BE2C (cell line): ENCODE measurements at regions not wholly inside any gene's neighbourhood (a gene's known extent, or its start where the extent isn't known, plus 50 kb on each side); places are given as distances from the start of the nearest gene placed in this dataset.
A peak's percentile ranks its signal among the peaks of the same experiment; 100 is the strongest.

ENCODE experiments used
- DNase-seq: peaks from one replicate; pipeline ENCODE4 v3.0.0-alpha.2; 2020
- H3K27me3 ChIP-seq: fragments of 250-450 bp; sonication (Bioruptor Pico); 2 replicates; pipeline ENCODE4 v1.5.1; 2020; ENCODE audit warnings: mild to moderate bottlenecking
- H3K36me3 ChIP-seq: fragments of 250-450 bp; sonication (Bioruptor Pico); 2 replicates; pipeline ENCODE4 v1.5.1; 2020; ENCODE audit warnings: mild to moderate bottlenecking
- H3K4me1 ChIP-seq: fragments of 250-450 bp; sonication (Bioruptor Pico); 2 replicates; pipeline ENCODE4 v1.5.1; 2020
- H3K4me3 ChIP-seq: 2 replicates; pipeline ENCODE4 v1.5.1; 2011; ENCODE audit warnings: low read depth, low read length
- H3K9me3 ChIP-seq: fragments of 250-450 bp; sonication (Bioruptor Pico); 2 replicates; pipeline ENCODE4 v1.5.1; 2020
- TF ChIP-seq, protein P1 (sequence below): IDR thresholded peaks from 2 replicates; pipeline ENCODE4 v1.5.1; 2012; ENCODE audit warnings: mild to moderate bottlenecking, low read depth, low read length

DNA sequence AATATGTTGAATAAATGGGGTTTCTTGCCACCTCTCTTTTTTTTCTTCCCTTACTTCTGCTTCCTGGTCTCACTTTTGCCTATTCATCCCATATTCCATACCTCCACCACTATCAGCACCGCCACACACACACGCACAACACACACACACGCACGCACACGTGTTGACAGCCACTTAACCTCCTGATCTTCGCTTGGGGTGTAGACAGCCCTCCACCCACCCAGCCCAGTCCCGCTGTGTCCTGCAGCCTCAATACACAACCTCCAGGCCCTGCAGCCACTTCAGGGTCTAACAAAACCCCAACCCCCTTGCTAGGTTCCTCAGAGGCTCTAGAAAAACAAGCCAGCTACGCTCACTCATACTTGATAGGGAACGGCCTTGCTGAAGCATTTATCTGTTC is 72.3 kb downstream of the LINC00237 start:
- Histone ChIP-seq H3K4me1 (no peaks in the 10 kb centered on the region), H3K27me3 (no peaks in the 10 kb centered on the region), H3K9me3 (no peaks in the 10 kb centered on the region), H3K36me3 (no peaks in the 10 kb centered on the region), H3K4me3 (no peak overlapping the region)
- TF ChIP-seq, protein P1, sequence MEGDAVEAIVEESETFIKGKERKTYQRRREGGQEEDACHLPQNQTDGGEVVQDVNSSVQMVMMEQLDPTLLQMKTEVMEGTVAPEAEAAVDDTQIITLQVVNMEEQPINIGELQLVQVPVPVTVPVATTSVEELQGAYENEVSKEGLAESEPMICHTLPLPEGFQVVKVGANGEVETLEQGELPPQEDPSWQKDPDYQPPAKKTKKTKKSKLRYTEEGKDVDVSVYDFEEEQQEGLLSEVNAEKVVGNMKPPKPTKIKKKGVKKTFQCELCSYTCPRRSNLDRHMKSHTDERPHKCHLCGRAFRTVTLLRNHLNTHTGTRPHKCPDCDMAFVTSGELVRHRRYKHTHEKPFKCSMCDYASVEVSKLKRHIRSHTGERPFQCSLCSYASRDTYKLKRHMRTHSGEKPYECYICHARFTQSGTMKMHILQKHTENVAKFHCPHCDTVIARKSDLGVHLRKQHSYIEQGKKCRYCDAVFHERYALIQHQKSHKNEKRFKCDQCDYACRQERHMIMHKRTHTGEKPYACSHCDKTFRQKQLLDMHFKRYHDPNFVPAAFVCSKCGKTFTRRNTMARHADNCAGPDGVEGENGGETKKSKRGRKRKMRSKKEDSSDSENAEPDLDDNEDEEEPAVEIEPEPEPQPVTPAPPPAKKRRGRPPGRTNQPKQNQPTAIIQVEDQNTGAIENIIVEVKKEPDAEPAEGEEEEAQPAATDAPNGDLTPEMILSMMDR = no peak
- DNase-seq = no peak

DNA sequence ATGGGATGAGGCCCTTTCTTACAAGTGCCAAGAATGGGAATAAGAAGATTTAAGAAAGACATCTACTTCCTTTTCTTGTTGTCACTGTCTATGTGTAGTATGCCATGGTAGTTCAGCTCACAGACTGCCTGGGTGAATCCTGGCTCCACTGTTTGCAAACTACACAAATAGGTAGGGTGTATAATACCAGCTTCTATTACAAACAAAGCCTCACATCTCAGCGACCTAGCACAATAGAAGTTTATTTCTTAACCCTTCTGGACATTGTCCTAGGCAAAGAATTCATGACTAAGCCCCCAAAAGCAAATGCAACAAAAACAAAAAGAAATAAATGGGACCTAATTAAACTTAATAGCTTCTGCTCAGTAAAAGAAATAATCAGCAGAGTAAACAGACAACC is 74.5 kb downstream of the LINC00237 start:
- Histone ChIP-seq H3K4me3 (no peak overlapping the region), H3K36me3 (no peaks in the 10 kb centered on the region), H3K4me1 (no peaks in the 10 kb centered on the region), H3K9me3 (no peaks in the 10 kb centered on the region), H3K27me3 (no peaks in the 10 kb centered on the region)
- TF ChIP-seq, protein P1 = no peak
- DNase-seq = no peak

DNA sequence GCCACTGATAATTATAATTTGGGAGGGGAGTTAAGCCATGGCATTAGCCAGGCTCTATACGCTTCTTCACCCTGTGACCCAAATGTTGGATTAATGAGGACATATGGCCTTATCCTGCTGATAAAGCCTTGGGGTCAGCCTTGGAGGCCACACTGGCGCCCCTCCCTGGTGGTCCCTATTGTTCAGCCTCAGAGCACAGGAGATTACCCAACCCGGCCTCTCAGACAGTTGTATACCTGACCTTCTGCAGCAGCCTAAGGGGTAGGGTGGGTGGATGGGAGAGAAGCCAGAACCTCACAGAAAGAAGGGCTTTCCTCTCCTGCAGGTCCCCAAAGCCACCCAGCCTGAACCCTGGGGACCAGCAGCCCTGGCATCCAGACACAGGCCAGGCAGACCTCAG is 76.8 kb downstream of the LINC00237 start:
- no peaks in the 10 kb centered on the region for H3K9me3 ChIP-seq
- H3K4me3 ChIP-seq = no peak overlapping the region
- TF ChIP-seq, protein P1 = no peak
- H3K4me1 ChIP-seq = no peaks in the 10 kb centered on the region
- H3K27me3 ChIP-seq = no peaks in the 10 kb centered on the region
- H3K36me3 ChIP-seq = no peaks in the 10 kb centered on the region
- DNase-seq = no peak

DNA sequence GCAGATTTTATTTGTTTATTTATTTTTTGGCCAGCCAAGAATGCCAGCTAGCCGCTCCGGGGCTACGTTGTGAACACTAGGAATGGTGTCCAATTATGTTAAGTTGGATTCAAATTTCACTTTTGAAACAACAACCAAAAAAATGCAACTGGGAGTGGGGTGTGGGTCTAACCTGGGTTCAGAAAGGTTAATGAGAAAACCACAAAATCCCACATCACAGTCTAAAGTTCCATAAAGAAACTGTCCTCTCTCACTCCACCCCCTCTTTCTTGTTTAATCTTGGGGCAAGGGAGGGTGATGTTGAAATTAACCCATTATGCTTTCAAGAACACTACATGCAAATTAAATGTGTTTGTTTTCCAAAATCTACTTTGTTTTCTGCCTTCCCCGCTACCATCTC is 77.2 kb downstream of the LINC00237 start:
- no peaks in the 10 kb centered on the region for H3K27me3 ChIP-seq
- no peak for DNase-seq
- H3K9me3 ChIP-seq = no peaks in the 10 kb centered on the region
- H3K36me3 ChIP-seq = no peaks in the 10 kb centered on the region
- TF ChIP-seq, protein P1 = no peak
- no peak overlapping the region for H3K4me3 ChIP-seq
- H3K4me1 ChIP-seq = no peaks in the 10 kb centered on the region

DNA sequence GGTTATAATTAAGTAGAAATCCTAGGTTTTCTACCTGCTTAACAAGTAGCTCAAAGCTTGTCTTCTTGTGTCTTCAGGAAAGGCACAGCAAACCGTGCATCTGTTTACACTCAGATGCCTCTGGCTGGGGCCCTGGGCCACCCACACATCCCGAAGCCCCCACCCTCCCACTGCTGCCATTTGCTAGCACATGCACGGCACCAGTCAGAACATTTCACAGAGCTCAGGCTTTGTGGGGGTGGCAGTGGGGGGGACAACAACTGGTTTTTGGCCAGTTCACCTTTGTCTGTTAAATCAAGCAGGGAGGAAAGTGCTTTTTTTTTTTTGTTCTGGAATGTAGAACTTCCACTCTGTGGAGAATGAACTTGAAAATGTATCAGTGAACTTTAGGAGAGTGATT is 77.7 kb downstream of the LINC00237 start:
- Histone ChIP-seq H3K27me3 (no peaks in the 10 kb centered on the region), H3K36me3 (no peaks in the 10 kb centered on the region), H3K9me3 (no peaks in the 10 kb centered on the region), H3K4me3 (no peak overlapping the region), H3K4me1 (no peaks in the 10 kb centered on the region)
- TF ChIP-seq, protein P1 = no peak
- DNase-seq = no peak

DNA sequence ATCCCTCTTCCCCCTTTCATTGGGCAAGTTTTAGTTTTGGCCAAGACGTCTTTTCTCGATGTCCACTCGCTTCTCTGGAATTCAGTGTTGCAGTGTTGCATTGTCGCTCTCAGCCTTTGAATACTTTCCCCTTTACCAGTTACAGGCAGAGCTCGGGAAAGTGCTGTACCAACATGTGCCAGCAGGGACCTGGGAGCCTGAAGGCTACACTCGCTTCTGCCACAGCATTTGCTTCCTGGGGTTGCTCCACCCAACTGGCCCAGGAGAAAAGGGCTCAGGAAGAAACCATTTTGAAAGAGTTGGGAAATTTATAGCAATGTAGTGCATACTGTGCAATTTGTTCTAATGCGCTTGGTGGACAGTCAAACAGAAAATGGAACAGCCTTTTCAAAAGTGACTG is 78.6 kb downstream of the LINC00237 start:
- Histone ChIP-seq H3K27me3 (no peaks in the 10 kb centered on the region), H3K36me3 (no peaks in the 10 kb centered on the region), H3K4me1 (no peaks in the 10 kb centered on the region), H3K9me3 (no peaks in the 10 kb centered on the region), H3K4me3 (no peak overlapping the region)
- TF ChIP-seq, protein P1 = peak; percentile 50
- peak; percentile 37 for DNase-seq
